ENCODE measurements at regions not wholly inside any gene's neighbourhood (a gene's known extent, or its start where the extent isn't known, plus 50 kb on each side); places are given as distances from the start of the nearest gene placed in this dataset.

DNA sequence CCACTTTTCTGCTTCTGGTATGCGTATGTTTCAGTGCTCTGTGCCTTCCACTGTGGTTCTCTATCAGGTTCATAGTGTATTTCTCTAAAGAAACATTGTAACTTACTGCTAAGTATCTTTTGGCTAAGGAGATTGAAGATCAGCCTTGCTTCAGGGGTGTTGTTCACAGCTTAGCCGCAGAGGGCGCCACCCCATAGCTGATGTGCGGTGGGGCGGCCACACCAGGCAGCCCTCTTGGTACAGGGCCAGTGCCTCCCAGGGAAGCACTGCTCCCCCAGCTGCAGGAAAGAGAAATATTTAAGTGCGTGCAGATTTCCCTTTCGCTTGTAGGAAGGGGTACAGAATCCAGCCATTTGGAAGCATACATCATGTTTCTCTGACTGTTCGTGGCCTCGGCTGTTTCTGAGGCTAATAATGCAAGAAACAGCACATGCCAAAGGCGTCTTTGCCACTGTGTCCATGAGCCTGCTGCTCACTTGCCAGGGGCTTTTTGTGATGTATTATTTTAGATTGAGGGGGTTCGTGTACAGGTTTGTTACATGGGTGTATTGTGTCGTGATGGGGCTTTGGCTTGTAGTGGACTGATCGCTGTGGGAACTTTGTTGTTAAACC, 67.2 kb downstream of the CDRT15L2 start:
- TF ChIP-seq RAD21 (IDR thresholded peaks at IDR 0.05; ENCODE audit: low read depth), result peak; percentile 50

DNA sequence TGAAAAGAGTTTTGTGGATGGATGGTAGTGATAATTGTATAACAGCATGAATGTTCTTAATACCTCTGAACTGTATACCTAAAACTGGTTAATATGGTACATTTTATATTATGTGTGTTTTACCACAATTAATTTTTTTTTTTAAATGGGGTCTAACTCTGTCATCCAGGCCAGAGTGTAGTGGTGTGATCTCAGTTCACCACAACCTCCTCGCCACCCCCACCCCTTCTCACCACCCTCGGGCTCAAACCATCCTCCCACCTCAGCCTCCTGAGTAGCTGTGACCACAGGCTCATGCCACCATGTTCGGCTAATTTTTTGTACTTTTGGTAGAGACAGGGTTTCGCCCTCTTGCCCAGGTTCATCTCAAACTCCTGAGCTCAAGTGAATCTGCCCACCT, 123.2 kb downstream of the CDRT15L2 start:
- no peak for TF ChIP-seq FOXM1 (IDR thresholded peaks at IDR 0.05; ENCODE audit: borderline replicate concordance, low read depth)
- no peak for TF ChIP-seq CREB1 (IDR thresholded peaks at IDR 0.05; ENCODE audit: low read depth)
- TF ChIP-seq RAD21 (IDR thresholded peaks at IDR 0.05; ENCODE audit: low read depth), result no peak
- no peak for TF ChIP-seq EP300 (IDR thresholded peaks at IDR 0.05; ENCODE audit: borderline replicate concordance)
- no peak for TF ChIP-seq CEBPB (IDR thresholded peaks at IDR 0.05)
- no peak for TF ChIP-seq NFIC (IDR thresholded peaks at IDR 0.05)
- TF ChIP-seq, protein P1, sequence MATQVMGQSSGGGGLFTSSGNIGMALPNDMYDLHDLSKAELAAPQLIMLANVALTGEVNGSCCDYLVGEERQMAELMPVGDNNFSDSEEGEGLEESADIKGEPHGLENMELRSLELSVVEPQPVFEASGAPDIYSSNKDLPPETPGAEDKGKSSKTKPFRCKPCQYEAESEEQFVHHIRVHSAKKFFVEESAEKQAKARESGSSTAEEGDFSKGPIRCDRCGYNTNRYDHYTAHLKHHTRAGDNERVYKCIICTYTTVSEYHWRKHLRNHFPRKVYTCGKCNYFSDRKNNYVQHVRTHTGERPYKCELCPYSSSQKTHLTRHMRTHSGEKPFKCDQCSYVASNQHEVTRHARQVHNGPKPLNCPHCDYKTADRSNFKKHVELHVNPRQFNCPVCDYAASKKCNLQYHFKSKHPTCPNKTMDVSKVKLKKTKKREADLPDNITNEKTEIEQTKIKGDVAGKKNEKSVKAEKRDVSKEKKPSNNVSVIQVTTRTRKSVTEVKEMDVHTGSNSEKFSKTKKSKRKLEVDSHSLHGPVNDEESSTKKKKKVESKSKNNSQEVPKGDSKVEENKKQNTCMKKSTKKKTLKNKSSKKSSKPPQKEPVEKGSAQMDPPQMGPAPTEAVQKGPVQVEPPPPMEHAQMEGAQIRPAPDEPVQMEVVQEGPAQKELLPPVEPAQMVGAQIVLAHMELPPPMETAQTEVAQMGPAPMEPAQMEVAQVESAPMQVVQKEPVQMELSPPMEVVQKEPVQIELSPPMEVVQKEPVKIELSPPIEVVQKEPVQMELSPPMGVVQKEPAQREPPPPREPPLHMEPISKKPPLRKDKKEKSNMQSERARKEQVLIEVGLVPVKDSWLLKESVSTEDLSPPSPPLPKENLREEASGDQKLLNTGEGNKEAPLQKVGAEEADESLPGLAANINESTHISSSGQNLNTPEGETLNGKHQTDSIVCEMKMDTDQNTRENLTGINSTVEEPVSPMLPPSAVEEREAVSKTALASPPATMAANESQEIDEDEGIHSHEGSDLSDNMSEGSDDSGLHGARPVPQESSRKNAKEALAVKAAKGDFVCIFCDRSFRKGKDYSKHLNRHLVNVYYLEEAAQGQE (IDR thresholded peaks at IDR 0.05; ENCODE audit: low read depth), result no peak
- TF ChIP-seq TCF12 (IDR thresholded peaks at IDR 0.05; ENCODE audit: low read depth), result no peak
- no peak for TF ChIP-seq EGR1 (IDR thresholded peaks at IDR 0.05)
- TF ChIP-seq, protein P2, sequence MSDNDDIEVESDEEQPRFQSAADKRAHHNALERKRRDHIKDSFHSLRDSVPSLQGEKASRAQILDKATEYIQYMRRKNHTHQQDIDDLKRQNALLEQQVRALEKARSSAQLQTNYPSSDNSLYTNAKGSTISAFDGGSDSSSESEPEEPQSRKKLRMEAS (IDR thresholded peaks at IDR 0.05), result no peak
- no peak for TF ChIP-seq YY1 (IDR thresholded peaks at IDR 0.05; ENCODE audit: low read depth)
- TF ChIP-seq, protein P3, sequence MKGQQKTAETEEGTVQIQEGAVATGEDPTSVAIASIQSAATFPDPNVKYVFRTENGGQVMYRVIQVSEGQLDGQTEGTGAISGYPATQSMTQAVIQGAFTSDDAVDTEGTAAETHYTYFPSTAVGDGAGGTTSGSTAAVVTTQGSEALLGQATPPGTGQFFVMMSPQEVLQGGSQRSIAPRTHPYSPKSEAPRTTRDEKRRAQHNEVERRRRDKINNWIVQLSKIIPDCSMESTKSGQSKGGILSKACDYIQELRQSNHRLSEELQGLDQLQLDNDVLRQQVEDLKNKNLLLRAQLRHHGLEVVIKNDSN (IDR thresholded peaks at IDR 0.05), result no peak
- no peak for TF ChIP-seq TEAD4 (IDR thresholded peaks at IDR 0.05)
- no peak for TF ChIP-seq TAF1 (IDR thresholded peaks at IDR 0.05; ENCODE audit: low read depth)
- TF ChIP-seq ZBTB7A (IDR thresholded peaks at IDR 0.05; ENCODE audit: low read depth), result no peak

DNA sequence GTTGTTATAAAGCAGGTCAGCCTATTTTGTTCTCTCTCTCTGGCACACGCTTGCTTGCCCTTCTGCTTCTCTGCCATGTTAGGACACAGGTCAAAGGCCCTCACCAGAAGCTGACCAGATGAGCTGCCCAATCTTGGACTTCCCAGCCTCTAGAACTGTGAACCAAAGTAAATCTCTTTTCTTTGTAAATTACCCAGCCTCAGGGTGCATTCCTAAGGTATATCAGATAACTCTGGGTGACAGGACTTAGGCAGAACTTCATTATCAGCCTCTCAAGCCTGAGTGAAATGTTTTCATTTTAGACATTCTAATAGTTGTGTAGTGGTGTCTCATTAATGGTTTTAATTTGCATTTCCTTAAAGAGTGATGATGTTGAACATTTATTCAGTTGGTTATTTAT, 124.3 kb downstream of the CDRT15L2 start:
- TF ChIP-seq EGR1 (IDR thresholded peaks at IDR 0.05) (no peak), TAF1 (IDR thresholded peaks at IDR 0.05; ENCODE audit: low read depth) (no peak), NFIC (IDR thresholded peaks at IDR 0.05) (no peak), TEAD4 (IDR thresholded peaks at IDR 0.05) (no peak), TCF12 (IDR thresholded peaks at IDR 0.05; ENCODE audit: low read depth) (no peak)
- TF ChIP-seq, protein P3 (IDR thresholded peaks at IDR 0.05), result no peak
- TF ChIP-seq, protein P1 (IDR thresholded peaks at IDR 0.05; ENCODE audit: low read depth), result no peak

DNA sequence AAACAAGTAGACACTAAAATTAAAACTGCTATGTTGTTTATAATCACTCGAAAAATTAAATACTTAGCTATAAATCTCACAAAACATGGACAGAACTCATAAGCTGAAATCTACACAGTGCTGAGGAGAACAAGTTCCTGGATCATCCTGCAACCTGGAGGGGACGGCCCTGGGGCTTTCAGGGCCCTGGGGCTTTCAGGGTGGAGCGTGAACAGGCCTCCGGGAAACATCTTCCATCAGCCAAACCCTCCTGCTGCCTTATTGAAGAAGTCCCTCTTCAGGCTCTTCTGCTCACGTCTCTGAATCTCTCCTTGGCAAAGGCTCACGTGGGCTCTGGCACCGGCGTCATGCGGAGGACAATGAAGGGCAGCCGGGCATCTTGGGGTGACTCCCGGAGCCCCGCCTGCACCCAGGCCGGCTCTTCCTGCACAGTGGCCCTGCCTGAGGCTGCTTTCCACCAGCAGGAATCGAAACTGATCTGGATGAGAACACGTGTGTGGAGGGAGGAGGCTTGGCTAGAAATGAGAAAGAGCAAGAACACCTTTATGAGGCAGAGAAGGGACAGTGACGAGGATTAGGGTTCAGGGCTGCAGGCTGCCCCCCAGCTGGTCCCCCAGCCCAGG, 127.3 kb downstream of the CDRT15L2 start:
- TF ChIP-seq, protein P3 (IDR thresholded peaks at IDR 0.05), result no peak
- no peak for TF ChIP-seq NFIC (IDR thresholded peaks at IDR 0.05)

DNA sequence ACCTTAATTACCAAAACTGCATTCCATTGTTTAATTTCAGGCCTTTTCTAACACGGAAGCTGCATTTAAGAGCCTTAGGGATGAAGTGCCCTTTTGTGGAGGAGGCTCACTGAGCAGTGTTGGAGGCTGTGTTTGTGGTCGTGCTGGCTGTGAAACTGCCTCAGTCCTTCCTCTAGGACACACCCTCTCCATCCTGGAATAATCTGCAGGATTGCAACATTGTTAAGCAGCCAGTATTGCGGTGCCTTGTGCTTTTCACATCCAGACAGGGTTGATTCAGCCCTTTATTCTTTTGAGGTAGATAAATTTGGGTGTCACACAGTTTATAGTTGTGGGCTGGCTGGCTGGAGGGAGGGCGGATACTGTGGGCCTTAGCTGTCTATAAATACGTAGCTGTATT, 141.6 kb downstream of the CDRT15L2 start:
- TF ChIP-seq, protein P1 (IDR thresholded peaks at IDR 0.05; ENCODE audit: low read depth), result no peak
- TF ChIP-seq, protein P3 (IDR thresholded peaks at IDR 0.05), result no peak
- TF ChIP-seq, protein P2 (IDR thresholded peaks at IDR 0.05), result no peak
- TF ChIP-seq ZBTB7A (IDR thresholded peaks at IDR 0.05; ENCODE audit: low read depth), result no peak
- TF ChIP-seq NFIC (IDR thresholded peaks at IDR 0.05), result no peak
- TF ChIP-seq CEBPB (IDR thresholded peaks at IDR 0.05), result no peak
- no peak for TF ChIP-seq TCF12 (IDR thresholded peaks at IDR 0.05; ENCODE audit: low read depth)
- no peak for TF ChIP-seq TAF1 (IDR thresholded peaks at IDR 0.05; ENCODE audit: low read depth)
- no peak for TF ChIP-seq RAD21 (IDR thresholded peaks at IDR 0.05; ENCODE audit: low read depth)
- TF ChIP-seq FOXM1 (IDR thresholded peaks at IDR 0.05; ENCODE audit: borderline replicate concordance, low read depth), result no peak
- no peak for TF ChIP-seq EGR1 (IDR thresholded peaks at IDR 0.05)
- no peak for TF ChIP-seq CREB1 (IDR thresholded peaks at IDR 0.05; ENCODE audit: low read depth)
- no peak for TF ChIP-seq YY1 (IDR thresholded peaks at IDR 0.05; ENCODE audit: low read depth)
- no peak for TF ChIP-seq TEAD4 (IDR thresholded peaks at IDR 0.05)
- no peak for TF ChIP-seq EP300 (IDR thresholded peaks at IDR 0.05; ENCODE audit: borderline replicate concordance)
